Gastrocnemius medialis (tissue), 4 donors: ENCODE measurements at regions not wholly inside any gene's neighbourhood (a gene's known extent, or its start where the extent isn't known, plus 50 kb on each side); places are given as distances from the start of the nearest gene placed in this dataset.

Experiments used
- CTCF ChIP-seq, 5 experiments: fragments of 450-650 bp in 3 of 5; fragments of 200-600 bp in 2 of 5; sonication (generic) in 2 of 5; IDR thresholded peaks in 4 of 5; conservative IDR thresholded peaks in 1 of 5; 1 replicate in 4 of 5; 2 replicates in 1 of 5; pipeline ENCODE4 v1.5.1; 2016 to 2019; ENCODE audit warnings: antibody characterized with exemption in 5 of 5, mild to moderate bottlenecking in 3 of 5, moderate library complexity in 3 of 5
- POLR2A ChIP-seq, 2 donors: fragments of 450-650 bp; IDR thresholded peaks; one replicate each; pipeline ENCODE4 v1.6.1; 2017; ENCODE audit warnings: antibody characterized with exemption in 2 of 2, mild to moderate bottlenecking in 2 of 2, moderate library complexity in 2 of 2

GRCh38 chr4:79678472-79679202 lies 270.6 kb upstream of the GK2 start:
- TF ChIP-seq CTCF (IDR thresholded peaks at IDR 0.05 in 4 of 5, conservative IDR thresholded peaks at IDR 0.05 in 1 of 5) (no peak), POLR2A (IDR thresholded peaks at IDR 0.05) (no peak)
